ENCODE measurements at regions not wholly inside any gene's neighbourhood (a gene's known extent, or its start where the extent isn't known, plus 50 kb on each side); places are given as distances from the start of the nearest gene placed in this dataset.

- intact Hi-C loops (cut with DNase I), result no loop called here
- no peaks in the 10 kb centered on the region for H3K27me3 ChIP-seq (ENCODE audit: insufficient read depth in 3 of 3, low read length in 2 of 3)
- no peaks in the 10 kb centered on the region for H3K9me3 ChIP-seq
- no peaks in the 10 kb centered on the region for H3K4me1 ChIP-seq
- ATAC-seq (no peak), DNase-seq (no peak)
- H3K27ac ChIP-seq, result no peak overlapping the region
- no peak overlapping the region for H3K4me3 ChIP-seq
- no peaks in the 10 kb centered on the region for H3K36me3 ChIP-seq (ENCODE audit: insufficient read depth in 1 of 2, low read depth in 1 of 2)
- TF ChIP-seq CTCF (IDR thresholded peaks at IDR 0.05), result no peak
These were observed 142.4 kb upstream of the KCNMB2 start for GRCh38 chr3:178393824-178394223.

GRCh38 chr3:178396318-178396717 is 139.9 kb upstream of the KCNMB2 start:
- Histone ChIP-seq H3K27me3 (ENCODE audit: insufficient read depth in 3 of 3, low read length in 2 of 3) (no peaks in the 10 kb centered on the region), H3K36me3 (ENCODE audit: insufficient read depth in 1 of 2, low read depth in 1 of 2) (no peaks in the 10 kb centered on the region), H3K4me3 (no peak overlapping the region), H3K4me1 (no peaks in the 10 kb centered on the region), H3K9me3 (no peaks in the 10 kb centered on the region), H3K27ac (no peak overlapping the region)
- DNase-seq, result no peak
- intact Hi-C loops (cut with DNase I), result no loop called here
- no peak for ATAC-seq
- TF ChIP-seq CTCF (IDR thresholded peaks at IDR 0.05), result no peak
- 93 to 99% (median 98%) methylated on average over 2 of the region's 2 CpGs for WGBS, 3 donors

GRCh38 chr3:178397202-178397601 is 139.0 kb upstream of the KCNMB2 start:
- Histone ChIP-seq H3K27ac (no peak overlapping the region), H3K9me3 (no peaks in the 10 kb centered on the region), H3K36me3 (ENCODE audit: insufficient read depth in 1 of 2, low read depth in 1 of 2) (no peaks in the 10 kb centered on the region), H3K4me3 (no peak overlapping the region), H3K4me1 (no peaks in the 10 kb centered on the region), H3K27me3 (ENCODE audit: insufficient read depth in 3 of 3, low read length in 2 of 3) (no peaks in the 10 kb centered on the region)
- WGBS, 3 donors, result 84 to 86% (median 84%) methylated on average over 2 of the region's 2 CpGs
- TF ChIP-seq CTCF (IDR thresholded peaks at IDR 0.05), result no peak
- intact Hi-C loops (cut with DNase I), result no loop called here
- ATAC-seq, result no peak
- DNase-seq, result no peak

- no peak for ATAC-seq
- no peaks in the 10 kb centered on the region for H3K9me3 ChIP-seq
- 65 to 89% (median 84%) methylated on average over 1 of the region's 1 CpG for WGBS, 3 donors
- H3K27ac ChIP-seq, result no peak overlapping the region
- H3K27me3 ChIP-seq (ENCODE audit: insufficient read depth in 3 of 3, low read length in 2 of 3), result no peaks in the 10 kb centered on the region
- H3K4me1 ChIP-seq, result no peaks in the 10 kb centered on the region
- no peak overlapping the region for H3K4me3 ChIP-seq
- no peaks in the 10 kb centered on the region for H3K36me3 ChIP-seq (ENCODE audit: insufficient read depth in 1 of 2, low read depth in 1 of 2)
- DNase-seq, result no peak
- TF ChIP-seq CTCF (IDR thresholded peaks at IDR 0.05), result no peak
- intact Hi-C loops (cut with DNase I), result no loop called here
These were observed 138.4 kb upstream of the KCNMB2 start for GRCh38 chr3:178397836-178398235.

- Histone ChIP-seq H3K4me1 (no peaks in the 10 kb centered on the region), H3K27me3 (ENCODE audit: insufficient read depth in 3 of 3, low read length in 2 of 3) (no peaks in the 10 kb centered on the region), H3K4me3 (no peak overlapping the region), H3K27ac (no peak overlapping the region), H3K9me3 (no peaks in the 10 kb centered on the region), H3K36me3 (ENCODE audit: insufficient read depth in 1 of 2, low read depth in 1 of 2) (no peaks in the 10 kb centered on the region)
- DNase-seq, result no peak
- intact Hi-C loops (cut with DNase I), result no loop called here
- ATAC-seq, result no peak
- no peak for TF ChIP-seq CTCF (IDR thresholded peaks at IDR 0.05)
- 28 to 30% (median 30%) methylated on average over 2 of the region's 2 CpGs for WGBS, 3 donors
These were observed 131.3 kb upstream of the KCNMB2 start for GRCh38 chr3:178404961-178405360.
